ENCODE measurements at regions not wholly inside any gene's neighbourhood (a gene's known extent, or its start where the extent isn't known, plus 50 kb on each side); places are given as distances from the start of the nearest gene placed in this dataset.

- DNase-seq, result no peak
These were observed 523.2 kb upstream of the TENM4 start for GRCh38 chr11:79963856-79964645.

DNA sequence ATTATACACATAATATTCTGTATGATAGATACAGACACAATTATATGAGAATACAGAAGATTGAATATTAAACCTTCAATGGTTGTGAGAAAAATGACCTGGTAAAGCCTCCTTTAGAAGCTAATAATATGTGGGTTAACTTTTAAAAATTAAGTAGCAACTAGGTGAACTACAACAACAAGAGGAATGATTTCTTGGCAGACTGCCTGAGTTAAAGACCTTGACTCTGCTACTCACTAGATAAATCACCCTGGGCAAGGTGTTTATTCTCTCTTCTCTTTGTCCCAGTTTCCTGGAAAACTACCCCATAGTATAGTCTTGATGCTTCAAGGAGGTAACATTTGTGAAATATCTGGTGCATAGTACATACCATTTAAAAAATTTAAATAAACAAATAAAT, 519.6 kb upstream of the TENM4 start:
- no peak for DNase-seq

GRCh38 chr11:79959318-79959717, 518.5 kb upstream of the TENM4 start:
- no peak for DNase-seq

GRCh38 chr11:79957702-79958101, 516.9 kb upstream of the TENM4 start:
- no peak for DNase-seq

- no peak for DNase-seq
These were observed 515.2 kb upstream of the TENM4 start for GRCh38 chr11:79956061-79956460.

DNA sequence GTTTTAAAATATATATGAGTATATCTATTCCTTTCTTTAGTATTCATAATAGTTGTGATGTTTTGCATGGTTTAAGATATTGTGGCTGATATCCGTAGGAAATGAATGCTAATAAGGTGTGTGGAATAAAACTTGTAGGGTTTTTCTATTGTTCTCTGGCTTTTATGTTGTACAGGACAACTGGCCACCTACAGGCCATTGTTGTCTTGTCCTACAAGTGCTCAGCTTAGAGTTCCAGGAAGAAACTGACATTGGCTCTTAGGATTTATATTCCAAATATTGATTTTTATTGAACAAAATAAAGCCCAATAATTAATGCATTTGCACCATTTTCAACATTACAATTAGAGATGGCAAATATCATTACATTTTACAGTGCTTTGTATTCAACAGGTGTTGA, 512.8 kb upstream of the TENM4 start:
- peak in 1 of 2 experiments; percentile 10 for DNase-seq

- no peak for DNase-seq
These were observed 509.9 kb upstream of the TENM4 start for GRCh38 chr11:79950741-79951140.

GRCh38 chr11:79950172-79950571, 509.3 kb upstream of the TENM4 start:
- no peak for DNase-seq

- no peak for DNase-seq
These were observed 508.7 kb upstream of the TENM4 start for GRCh38 chr11:79949574-79949973.

GRCh38 chr11:79942646-79943045, 501.8 kb upstream of the TENM4 start:
- DNase-seq, result no peak

DNA sequence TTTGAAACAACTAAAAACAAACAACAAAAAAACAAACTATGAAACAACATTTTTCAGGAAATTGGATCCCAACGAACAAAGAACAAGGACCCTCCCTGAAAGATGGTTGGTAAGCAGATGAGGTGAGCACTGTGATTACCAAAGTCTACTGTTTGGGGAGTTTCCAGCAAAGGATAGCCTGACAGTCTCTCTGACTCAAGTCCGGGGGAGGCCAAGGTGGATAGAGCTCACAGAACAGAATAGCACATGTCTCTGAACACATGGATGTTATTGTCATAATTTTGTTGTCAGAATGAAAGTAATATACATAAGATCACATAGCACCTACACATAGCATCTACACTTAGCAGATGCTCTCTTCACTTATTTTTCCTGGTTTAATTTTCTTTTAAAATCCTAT, 501.3 kb upstream of the TENM4 start:
- no peak for DNase-seq

- DNase-seq, result no peak
These were observed 500.3 kb upstream of the TENM4 start for GRCh38 chr11:79940974-79941735.

DNA sequence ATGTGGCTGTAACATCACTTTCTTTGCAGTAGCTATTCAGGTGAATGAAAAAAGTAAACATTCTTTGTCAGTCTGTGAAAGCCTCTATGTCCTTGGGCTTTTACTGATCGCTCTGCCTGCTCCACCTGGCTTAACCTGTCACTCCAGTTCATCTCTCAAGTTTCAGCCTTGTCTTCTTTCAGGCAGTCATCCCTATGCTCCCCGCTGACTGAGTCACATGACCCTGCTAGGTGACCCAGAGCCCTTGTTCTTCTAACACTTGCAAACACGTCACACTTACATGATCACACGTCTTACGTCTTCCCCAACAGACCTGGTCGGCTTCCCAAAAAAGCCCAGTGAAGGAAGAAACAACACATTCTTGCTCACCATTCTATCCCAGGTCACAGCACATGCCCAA, 499.3 kb upstream of the TENM4 start:
- no peak for DNase-seq

- no peak for DNase-seq
These were observed 498.3 kb upstream of the TENM4 start for GRCh38 chr11:79939111-79939510.

- no peak for DNase-seq
These were observed 497.0 kb upstream of the TENM4 start for GRCh38 chr11:79937676-79938334.

DNA sequence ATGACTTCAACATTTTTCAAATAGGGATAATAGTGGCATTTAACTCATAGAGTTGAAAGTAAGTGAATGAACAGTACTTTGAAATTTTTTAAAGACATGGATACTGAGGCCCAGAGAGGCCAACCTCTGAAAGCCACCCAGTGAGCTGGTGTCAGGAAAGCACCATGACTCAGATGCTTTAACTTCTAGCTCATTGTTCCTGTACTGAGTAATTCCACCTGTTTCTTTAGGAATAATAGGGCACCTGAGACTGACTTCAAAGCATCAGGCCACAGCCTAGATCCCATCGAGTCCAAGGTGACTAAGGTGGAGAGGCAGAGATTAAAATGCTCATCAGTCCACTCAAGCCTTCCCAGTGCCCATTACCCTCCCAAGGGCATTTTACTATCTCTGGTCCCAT, 491.8 kb upstream of the TENM4 start:
- no peak for DNase-seq

- no peak for DNase-seq
These were observed 490.9 kb upstream of the TENM4 start for GRCh38 chr11:79931692-79932091.

- no peak for DNase-seq
These were observed 485.9 kb upstream of the TENM4 start for GRCh38 chr11:79926707-79927106.

DNA sequence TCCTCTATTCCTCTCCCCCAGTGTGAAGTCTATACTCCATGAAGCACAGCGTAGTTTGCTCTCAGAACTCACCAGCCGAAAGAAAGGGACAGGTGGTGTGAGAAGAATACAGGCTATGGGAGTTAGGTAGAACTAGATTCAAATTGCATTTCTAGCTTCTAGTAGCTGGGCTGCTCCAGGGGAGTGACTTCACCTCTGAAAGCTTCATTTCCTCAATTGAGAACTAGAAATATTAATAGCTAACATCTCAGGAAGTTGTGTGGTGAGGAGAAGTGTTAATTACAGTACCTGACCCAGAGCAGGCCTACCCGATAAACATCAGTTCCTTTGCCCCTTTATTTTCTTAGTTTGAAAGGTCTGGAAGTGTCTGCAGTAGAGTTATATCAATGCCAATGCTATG, 484.7 kb upstream of the TENM4 start:
- DNase-seq, result no peak

DNA sequence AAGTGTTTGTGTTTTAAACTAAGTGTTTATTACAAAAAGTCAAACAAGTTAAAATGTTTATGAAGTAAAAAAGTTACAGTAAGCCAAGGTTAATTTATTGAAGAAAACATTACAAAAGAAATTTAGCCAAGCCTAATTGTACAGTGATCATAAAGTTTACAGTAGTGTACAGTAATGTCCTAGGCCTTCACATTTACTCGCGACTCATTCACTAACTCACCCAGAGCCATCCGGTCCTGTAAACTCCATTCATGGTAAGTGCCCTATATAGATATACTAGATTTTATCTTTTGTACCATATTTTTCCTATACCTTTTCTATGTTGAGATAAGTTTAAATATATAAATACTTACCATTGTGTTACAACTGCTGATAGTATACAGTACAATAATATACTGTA, 481.8 kb upstream of the TENM4 start:
- DNase-seq, result no peak

DNA sequence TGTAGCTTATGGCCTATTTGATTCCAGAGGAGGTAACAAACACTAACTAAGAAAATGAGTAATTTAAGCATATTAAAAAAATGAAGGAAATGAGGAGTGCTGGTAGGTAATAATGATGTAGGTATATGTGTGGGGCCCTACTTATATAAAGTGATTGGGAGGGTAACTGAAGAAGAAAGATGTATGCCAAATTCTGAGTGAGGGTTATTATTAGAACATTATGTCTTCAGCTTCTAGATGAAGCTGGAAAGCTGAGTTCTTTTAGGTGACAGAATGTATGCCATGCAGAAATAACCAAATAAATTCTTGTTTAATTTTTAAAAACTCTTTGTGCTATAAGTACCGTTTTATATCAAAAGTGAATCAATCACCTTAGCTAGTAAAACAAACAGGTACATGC, 479.6 kb upstream of the TENM4 start:
- DNase-seq, result no peak

DNA sequence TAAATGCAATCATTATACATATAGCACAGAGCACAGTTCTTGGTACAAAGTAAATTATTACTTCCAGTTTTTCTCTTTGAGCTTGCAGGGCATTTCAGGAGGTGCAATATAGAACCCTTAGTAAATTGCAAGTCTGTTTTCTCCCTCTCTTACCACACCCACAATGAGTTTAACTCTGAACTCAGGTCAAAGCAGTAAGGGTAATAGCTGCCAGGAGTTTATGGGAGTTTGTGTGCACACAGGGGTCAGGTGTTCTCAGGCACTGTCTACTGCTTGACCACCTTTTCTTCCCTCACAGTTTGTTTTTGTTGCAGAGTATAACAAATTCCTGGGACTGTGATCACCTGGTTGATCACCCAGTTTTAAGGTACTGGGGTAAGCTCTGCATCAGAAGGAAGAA, 478.5 kb upstream of the TENM4 start:
- DNase-seq, result no peak

DNA sequence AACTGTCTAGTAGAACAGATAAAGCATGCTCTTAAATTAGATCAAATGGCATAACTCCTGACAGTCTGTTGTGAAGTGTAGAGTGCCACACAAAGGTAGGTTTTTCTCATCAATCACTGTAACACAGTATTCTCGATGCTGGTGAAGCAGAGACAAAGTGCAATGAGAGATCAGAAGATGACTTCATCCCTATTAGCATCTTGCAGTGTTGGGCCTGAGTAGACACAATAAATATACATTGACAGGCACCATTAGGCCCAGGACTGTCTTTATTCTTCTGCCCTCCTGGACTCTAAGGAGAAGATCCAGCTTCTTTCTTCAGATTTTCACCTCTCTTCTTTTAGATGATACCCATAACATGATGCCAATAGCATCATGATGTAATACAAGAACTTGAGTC, 478.0 kb upstream of the TENM4 start:
- no peak for DNase-seq

GRCh38 chr11:79906164-79906563, 465.3 kb upstream of the TENM4 start:
- DNase-seq, result no peak

All from NCI-H1930 (cell line).